ENCODE measurements at regions not wholly inside any gene's neighbourhood (a gene's known extent, or its start where the extent isn't known, plus 50 kb on each side); places are given as distances from the start of the nearest gene placed in this dataset.

- TF ChIP-seq ZFX (IDR thresholded peaks at IDR 0.05; ENCODE audit: borderline replicate concordance) (no peak), CTCF (IDR thresholded peaks at IDR 0.05) (no peak)
- no peak overlapping the region for H3K27ac ChIP-seq
Measured at GRCh38 chr1:114207635-114208034, 54.0 kb upstream of the SYT6 start.

GRCh38 chr1:114206392-114206791 is 52.7 kb upstream of the SYT6 start:
- TF ChIP-seq ZFX (IDR thresholded peaks at IDR 0.05; ENCODE audit: borderline replicate concordance) (no peak), CTCF (IDR thresholded peaks at IDR 0.05) (no peak)
- no peak overlapping the region for H3K27ac ChIP-seq

- H3K27ac ChIP-seq = no peak overlapping the region
- TF ChIP-seq ZFX (IDR thresholded peaks at IDR 0.05; ENCODE audit: borderline replicate concordance) = no peak
- TF ChIP-seq CTCF (IDR thresholded peaks at IDR 0.05) = no peak
Measured at GRCh38 chr1:114203595-114204128, 50.0 kb upstream of the SYT6 start.

Data from 22Rv1 (cell line).